Erythroblast (primary cell): ENCODE measurements at regions not wholly inside any gene's neighbourhood (a gene's known extent, or its start where the extent isn't known, plus 50 kb on each side); places are given as distances from the start of the nearest gene placed in this dataset.

Source experiments
- DNase-seq, 2 experiments: peaks; one replicate each; lab custom pipeline; 2025; lab: John Stamatoyannopoulos, UW
- GATA1 ChIP-seq: IDR thresholded peaks from 2 replicates; pipeline ENCODE4 v1.6.1; 2011; ENCODE audit warnings: low read depth, mild to moderate bottlenecking, control low read depth, low read length, moderate library complexity
- POLR2A ChIP-seq: IDR thresholded peaks from 2 replicates; pipeline ENCODE4 v1.6.1; 2011; ENCODE audit warnings: mild to moderate bottlenecking, low read length

DNA sequence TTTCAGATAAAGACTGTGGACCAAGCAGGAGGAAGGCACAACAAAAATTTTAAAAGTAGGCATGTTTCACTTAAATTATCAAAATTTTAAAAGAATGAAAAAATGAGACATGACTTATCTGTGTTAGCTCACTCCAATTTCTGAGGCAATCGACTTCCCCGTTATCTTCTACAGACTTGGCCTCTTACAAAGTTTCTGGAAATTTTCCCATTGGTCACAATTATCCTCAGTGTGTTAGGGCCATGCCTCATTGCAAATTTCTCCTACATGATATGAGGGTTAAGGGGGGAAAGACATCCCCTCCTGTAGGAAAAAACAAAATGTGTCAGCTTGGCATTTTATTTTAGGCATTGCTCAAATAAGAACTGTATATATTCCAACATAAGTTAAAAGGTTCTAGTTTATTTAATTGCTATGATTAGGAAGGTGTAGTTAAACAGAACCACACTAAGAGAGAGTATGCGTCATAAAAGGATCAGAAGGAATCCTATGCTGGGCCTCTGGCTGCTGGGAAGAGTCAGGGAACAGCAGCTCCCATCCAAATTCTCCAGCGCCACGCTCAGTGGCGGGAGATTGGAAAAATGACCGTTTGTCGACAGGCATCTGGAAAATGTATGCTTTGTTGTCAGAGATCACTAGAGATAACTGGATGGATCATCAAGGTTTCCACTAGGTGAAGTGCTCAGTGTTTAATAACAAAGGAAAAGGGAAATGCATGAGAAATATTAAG is 463.6 kb upstream of the NR2F2 start:
- TF ChIP-seq POLR2A, result no peak
- TF ChIP-seq GATA1, result no peak
- no peak for DNase-seq

DNA sequence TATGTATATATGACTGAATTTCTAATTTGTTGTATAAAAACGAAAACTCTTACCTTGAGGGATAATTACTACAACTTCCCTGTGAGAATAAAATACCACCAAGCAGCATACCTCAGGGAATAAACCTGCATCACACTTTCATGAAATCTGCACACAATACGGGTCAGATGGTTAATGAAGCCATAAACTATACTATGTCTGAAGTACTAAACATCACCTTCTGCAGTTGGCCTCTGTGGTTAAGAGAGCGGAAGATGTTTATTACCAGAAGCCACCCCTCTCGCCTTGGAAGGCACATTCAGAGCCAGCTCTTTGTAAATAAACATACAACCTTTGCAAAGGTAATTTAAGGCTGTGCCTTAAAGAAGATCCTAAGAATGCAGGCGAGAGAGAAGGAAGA is 462.1 kb upstream of the NR2F2 start:
- no peak for DNase-seq
- TF ChIP-seq POLR2A, result no peak
- no peak for TF ChIP-seq GATA1

DNA sequence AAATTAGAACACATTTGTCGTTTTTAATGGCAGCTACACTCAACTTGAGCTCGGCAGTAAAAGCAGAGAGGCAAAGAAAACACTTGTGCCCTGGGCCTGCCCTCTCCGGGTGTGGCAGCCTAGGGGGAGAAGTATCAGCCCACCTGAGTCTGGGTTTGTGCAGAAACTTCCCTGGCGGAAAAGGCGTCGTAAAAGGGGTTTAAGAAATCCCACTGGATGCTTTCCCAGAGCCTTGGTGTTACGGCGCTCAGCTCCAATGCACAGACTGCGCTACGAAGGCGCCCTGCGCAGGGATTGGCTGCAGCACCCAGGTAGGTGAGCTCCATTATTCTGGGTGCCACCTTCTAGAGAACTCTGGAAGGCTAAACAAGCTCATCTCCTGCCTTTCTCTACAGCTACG is 461.5 kb upstream of the NR2F2 start:
- DNase-seq, result no peak
- no peak for TF ChIP-seq GATA1
- TF ChIP-seq POLR2A, result no peak

DNA sequence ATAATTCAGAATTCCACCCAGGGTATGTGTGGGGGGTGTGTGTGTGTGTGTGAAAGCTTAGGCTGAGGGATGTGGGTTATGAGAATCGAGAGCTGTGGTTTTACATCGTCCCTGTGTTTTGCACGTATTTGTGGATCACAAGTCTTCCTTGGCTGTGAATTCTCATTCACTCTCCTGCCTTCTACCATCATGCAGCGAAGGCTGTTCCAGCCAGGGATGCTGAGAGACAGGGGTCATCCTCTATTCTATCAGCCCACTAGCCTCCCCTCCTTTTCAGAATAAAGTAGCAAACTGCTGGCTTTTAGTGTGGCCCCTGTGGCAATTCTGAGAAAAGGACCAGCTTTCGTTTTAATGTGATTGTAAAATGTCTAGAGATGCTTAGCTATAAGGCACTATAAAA is 460.6 kb upstream of the NR2F2 start:
- no peak for DNase-seq
- TF ChIP-seq POLR2A, result no peak
- TF ChIP-seq GATA1, result no peak

DNA sequence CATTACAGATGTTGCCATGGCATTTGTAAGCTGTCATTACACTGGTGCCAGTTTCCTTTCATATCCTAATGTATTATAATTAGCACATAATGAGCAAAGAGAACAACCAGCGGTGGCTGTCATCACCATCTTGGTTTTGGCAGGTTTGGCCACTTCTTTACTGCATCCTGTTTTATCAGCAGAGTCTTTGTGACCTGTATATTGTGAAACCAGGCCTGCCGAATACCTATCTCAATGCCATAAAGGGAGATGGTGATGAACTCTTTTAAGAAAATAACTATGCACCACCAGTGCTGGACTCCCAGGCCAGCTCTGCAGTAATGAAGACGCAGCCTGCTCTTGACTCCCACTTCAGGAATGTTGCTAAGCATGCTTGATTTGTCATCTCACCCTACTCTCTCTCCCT is 458.1 kb upstream of the NR2F2 start:
- no peak for DNase-seq
- no peak for TF ChIP-seq POLR2A
- no peak for TF ChIP-seq GATA1

DNA sequence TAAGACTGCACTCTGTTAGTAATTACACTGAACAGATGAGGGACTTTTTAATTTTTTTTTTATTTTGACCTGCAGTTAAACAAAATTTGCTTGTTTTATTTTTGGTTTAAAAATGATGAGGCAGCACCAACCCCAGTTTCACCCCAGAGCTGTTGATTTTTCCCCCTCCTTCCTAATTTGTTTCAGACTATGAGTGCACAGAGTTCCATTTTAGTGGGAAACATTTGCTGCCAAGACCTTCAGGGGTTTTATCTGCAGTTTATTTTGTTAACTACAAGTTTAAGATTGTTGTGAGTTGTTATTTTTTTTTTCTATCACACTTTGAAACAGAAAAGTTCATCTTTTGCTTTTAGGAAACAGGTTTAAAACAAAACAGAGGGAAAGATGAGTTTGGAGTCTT is 455.9 kb upstream of the NR2F2 start:
- TF ChIP-seq GATA1 (no peak), POLR2A (no peak)
- no peak for DNase-seq

DNA sequence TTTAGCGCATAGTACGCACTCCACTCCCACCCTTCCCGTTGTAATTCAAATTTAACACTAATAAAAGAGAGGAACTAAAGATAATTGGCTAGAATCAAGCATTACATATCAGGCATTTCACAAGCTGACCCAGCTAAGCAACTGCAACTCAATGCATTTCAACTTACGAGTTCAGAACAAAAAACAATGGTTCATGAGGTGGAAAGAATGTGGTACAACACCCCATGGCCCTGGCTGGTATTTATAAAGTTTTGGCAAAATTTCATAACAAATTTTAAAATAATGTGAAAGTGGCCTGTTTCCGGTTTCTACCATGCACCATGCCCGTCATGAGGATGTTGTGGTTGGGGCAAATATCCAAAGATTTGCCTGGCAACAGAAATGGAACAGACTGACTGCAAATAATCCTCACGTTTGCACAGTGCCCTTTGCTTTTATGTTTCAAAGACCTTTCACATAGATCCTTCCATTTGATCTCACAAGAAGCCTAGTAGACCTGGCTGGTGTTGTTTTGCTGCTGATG is 455.3 kb upstream of the NR2F2 start:
- no peak for TF ChIP-seq GATA1
- no peak for DNase-seq

DNA sequence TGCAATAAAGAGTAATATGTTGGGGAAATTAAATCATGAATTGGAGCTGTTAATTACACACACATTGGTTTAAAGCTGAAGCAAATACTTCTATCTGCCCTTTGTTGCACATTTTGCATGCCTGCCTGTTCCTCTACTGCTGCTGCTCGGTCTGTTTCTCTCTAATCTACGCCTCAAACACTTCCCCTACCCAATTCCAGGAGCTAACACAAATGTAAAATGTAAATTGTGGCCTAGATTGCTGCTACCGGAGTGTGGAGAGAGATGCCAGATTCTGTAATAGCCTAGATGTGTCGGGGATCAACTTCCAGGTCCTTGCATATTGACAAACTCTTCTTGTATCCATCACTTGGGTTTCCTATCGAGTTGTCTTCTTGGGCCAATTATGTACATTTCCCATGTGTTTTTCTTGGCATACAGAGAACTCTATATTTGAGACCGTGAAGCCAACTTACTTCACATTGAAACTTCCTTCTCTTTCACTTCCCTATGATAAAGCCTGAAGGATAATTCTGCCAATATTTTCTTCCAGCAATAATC is 450.4 kb upstream of the NR2F2 start:
- DNase-seq, result no peak

DNA sequence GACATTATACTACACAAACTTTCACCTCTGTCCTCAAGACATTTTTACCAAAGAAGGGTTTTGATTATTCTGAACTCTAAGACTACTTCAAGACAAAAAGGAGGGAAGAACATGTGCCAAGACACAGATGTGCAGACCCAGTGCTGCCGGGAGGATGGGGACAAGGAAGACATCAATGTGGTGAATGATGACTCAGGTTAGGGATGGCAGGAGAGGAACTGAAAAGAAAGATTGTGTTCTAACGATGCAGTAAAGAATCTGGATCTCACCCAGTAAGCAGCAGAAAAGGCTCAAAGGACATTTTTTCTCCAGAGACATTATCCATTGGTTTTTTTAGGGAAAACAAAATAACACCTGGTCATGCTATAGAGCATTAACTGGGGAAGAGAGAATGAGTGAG is 449.9 kb upstream of the NR2F2 start:
- TF ChIP-seq GATA1 (no peak), POLR2A (no peak)
- DNase-seq, result no peak

More for the DNA sequence above, 450.4 kb upstream of the NR2F2 start:
- TF ChIP-seq GATA1 (no peak), POLR2A (no peak)

DNA sequence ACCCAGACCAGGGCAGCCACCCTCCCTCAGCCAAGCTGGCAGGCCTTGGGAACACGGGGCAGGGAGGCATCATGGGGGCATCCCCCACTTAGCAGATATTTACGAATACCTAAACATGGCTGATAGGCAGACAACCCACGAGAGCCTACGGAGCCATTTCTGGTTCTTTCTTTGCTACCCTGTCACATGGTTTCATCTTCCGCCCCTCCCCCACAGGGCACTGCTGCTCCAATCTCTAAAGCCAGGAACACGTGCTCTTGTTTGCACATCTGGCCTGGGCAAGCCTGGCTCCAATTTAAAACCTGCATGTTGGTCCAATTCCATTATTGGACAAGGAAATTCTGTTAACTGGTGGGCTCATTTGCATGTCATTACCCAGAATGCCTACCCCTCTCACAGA is 447.4 kb upstream of the NR2F2 start:
- no peak for DNase-seq
- TF ChIP-seq POLR2A (no peak), GATA1 (no peak)

DNA sequence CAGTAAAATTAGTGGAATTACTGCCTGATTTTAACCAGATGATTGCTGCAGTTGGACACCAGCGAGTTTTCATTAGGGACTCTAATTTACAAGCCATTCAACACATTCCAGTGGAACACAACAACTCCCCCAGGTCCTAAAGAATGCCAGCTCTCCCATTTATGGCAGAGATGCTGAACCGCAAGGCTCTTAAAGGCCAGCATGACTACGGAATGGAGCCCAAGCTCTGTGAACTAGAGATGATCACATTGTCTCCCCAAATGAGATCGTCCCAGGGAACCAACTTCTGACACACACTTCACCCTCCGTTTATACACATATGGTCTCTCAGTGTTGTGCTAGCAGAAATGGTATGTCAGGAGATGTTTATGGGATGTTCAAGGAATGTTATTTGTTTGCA is 446.2 kb upstream of the NR2F2 start:
- DNase-seq, result no peak
- TF ChIP-seq GATA1 (no peak), POLR2A (no peak)

DNA sequence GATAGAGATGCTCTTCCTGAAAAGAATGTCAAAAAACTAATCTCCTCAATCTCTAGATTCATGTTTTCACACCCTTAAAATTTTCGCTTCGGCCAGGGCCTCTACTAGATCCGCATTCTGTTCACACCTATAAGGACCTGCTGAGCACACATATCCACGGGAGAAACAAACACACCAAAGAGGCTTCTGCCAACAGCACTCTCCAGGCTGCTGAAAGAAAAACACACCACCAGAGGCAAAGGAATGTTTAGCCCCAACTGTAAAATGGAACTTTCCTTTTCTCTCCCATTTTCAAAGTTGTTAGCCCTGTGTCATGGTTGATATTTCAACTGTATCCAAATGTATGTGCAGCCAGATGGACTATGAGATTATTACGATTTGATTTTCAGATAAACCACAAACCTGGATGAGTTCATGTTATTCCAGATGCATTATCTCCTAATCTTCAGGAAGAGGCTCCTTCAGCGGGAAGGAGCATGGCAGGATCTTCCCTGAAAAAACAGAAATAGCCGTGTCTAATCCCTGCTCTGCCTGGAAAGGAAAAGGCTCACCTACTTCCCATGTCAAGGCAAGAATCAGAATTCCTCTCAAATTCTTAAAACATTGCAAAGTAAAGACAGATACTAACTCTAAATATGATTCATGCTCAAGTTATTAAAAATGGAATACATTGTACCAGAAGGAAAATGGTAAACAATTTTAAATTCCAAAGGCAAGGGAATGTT is 442.7 kb upstream of the NR2F2 start:
- no peak for TF ChIP-seq POLR2A
- TF ChIP-seq GATA1, result no peak
- no peak for DNase-seq

DNA sequence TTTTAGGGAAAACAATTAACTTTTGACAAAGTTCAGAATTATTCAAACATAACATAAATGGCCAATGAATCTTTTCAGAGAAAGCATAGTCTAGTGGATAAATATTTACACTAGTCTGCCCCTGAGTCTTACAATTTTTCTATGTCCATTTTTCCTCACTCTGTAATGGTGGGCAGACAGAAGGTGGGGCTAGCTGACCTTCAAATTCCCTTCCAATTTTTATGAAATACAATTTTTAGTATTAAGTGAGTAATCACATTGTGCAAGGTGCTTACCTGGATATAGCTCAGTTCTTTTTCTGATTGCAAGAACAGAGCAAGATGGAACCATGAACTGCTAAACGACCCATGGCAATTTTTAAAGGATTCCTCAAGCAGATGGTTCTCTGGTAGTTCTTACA is 441.7 kb upstream of the NR2F2 start:
- no peak for DNase-seq

DNA sequence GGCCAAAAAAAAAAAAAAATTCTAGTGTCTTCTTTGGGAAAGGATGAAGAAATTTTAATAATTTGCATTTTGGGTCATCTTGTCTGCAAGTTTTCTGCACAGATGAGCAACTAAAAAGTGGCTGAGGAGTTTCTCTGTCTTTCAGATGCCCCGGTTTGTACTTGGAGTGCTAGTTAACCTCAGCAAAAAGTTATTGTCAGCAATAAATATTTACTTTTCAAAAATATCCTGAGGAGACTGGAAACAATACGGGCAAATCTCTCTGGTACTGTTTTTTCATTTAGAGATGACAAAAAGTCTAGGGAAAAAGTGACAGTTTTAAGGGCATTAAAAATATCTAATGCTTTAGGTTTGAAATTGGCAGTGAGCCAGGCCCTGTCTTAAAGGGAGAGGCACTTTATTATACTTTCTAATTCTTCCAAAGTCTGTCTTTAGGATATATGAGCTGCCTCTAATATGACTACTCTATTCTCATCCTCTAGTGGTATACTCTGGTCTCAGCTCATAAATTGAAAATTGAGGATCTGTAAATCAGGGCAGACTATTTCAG is 436.0 kb upstream of the NR2F2 start:
- no peak for TF ChIP-seq POLR2A
- TF ChIP-seq GATA1, result no peak
- DNase-seq, result peak in 1 of 2 experiments; percentile 0

More for the DNA sequence above, 441.7 kb upstream of the NR2F2 start:
- TF ChIP-seq GATA1 (no peak), POLR2A (no peak)

DNA sequence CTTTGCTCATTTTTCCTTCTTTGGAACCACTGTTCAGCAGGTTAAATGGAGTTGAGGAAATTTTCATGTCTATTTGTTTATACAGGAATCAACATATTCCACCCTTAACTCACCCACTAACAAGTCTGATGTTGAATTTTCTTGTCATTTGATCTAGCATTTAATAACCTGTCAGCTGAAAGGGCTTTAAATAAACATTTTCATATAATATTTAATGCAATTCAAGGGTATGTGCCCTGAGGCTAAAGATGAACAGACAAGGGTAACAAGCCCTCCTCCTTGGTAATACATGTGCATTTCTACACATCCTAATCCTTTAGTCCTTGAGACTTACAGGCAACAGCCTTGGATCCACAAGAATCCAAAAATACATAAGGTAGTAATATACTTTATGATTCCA is 435.0 kb upstream of the NR2F2 start:
- DNase-seq, result no peak
- TF ChIP-seq GATA1 (no peak), POLR2A (no peak)
